GM23338 (cell line): ENCODE measurements at regions not wholly inside any gene's neighbourhood (a gene's known extent, or its start where the extent isn't known, plus 50 kb on each side); places are given as distances from the start of the nearest gene placed in this dataset.

Experiments used
- EZH2 ChIP-seq: fragments of 200-600 bp; sonication (generic); IDR thresholded peaks from one replicate; pipeline ENCODE4 v1.8.0; 2017; ENCODE audit warnings: antibody characterized with exemption, mild to moderate bottlenecking, low read depth; ENCODE audit not compliant: unreplicated experiment
- EZH2phosphoT487 ChIP-seq: fragments of 200-600 bp; sonication (generic); IDR thresholded peaks from one replicate; pipeline ENCODE4 v1.8.1; 2018; ENCODE audit warnings: antibody characterized with exemption; ENCODE audit not compliant: unreplicated experiment
- JUNB ChIP-seq: IDR thresholded peaks from one replicate; pipeline ENCODE4 v1.6.1; 2016; ENCODE audit warnings: antibody characterized with exemption; ENCODE audit not compliant: unreplicated experiment
- POLR2AphosphoS5 ChIP-seq: IDR thresholded peaks from 2 replicates; pipeline ENCODE4 v1.6.1; 2016; ENCODE audit warnings: antibody characterized with exemption, low read depth
- TF ChIP-seq, protein P1 (sequence below), 2 experiments: fragments of 200-600 bp in 1 of 2; sonication (generic) in 1 of 2; conservative IDR thresholded peaks; 2 replicates each; pipeline versions ENCODE4 v1.5.1 to v1.6.1; 2016 to 2017; ENCODE audit warnings: antibody characterized with exemption in 2 of 2, low read depth in 2 of 2, mild to moderate bottlenecking in 2 of 2, moderate library complexity in 1 of 2

DNA sequence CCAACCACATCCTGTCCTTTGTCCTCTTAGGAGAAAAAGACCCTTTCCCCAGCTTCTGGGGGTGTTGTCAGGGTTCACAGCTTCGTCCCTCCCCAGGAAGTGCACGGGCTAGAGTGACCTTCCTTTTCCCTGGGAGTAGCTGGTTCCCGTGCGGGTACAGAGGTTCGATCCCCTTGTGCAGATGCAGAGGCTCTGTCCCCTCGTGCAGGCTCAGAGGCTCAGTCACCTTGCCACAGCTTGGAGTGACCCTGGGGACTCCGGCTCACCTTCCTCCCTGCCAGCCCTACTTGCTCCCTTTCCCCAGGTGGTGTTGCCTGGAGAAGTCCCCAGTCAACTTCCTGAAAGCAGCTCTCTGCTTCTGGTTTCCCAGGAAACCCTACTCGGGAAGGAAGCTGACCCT lies 60.0 kb upstream of the TCERG1L start:
- TF ChIP-seq, protein P1, sequence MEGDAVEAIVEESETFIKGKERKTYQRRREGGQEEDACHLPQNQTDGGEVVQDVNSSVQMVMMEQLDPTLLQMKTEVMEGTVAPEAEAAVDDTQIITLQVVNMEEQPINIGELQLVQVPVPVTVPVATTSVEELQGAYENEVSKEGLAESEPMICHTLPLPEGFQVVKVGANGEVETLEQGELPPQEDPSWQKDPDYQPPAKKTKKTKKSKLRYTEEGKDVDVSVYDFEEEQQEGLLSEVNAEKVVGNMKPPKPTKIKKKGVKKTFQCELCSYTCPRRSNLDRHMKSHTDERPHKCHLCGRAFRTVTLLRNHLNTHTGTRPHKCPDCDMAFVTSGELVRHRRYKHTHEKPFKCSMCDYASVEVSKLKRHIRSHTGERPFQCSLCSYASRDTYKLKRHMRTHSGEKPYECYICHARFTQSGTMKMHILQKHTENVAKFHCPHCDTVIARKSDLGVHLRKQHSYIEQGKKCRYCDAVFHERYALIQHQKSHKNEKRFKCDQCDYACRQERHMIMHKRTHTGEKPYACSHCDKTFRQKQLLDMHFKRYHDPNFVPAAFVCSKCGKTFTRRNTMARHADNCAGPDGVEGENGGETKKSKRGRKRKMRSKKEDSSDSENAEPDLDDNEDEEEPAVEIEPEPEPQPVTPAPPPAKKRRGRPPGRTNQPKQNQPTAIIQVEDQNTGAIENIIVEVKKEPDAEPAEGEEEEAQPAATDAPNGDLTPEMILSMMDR (conservative IDR thresholded peaks at IDR 0.05; ENCODE audit: low read depth in 2 of 2): no peak
- TF ChIP-seq POLR2AphosphoS5: no peak
- TF ChIP-seq EZH2: no peak
- no peak for TF ChIP-seq EZH2phosphoT487
- no peak for TF ChIP-seq JUNB
